ENCODE measurements at regions not wholly inside any gene's neighbourhood (a gene's known extent, or its start where the extent isn't known, plus 50 kb on each side); places are given as distances from the start of the nearest gene placed in this dataset.
"Not testable (repeated sequence)": the region's sequence is repeated elsewhere in the genome, so short reads cannot be mapped to it uniquely, and the experiment has no call there.

- DNase-seq (ENCODE audit: low read depth in 2 of 2): no peak
Measured at GRCh38 chr2:59798687-59799232, 754.7 kb downstream of the BCL11A start.

GRCh38 chr2:59791004-59791618 is 762.3 kb downstream of the BCL11A start:
- no peak for DNase-seq (ENCODE audit: low read depth in 2 of 2)

- DNase-seq (ENCODE audit: low read depth in 2 of 2): no peak
Measured at GRCh38 chr2:59790186-59791003, 763.1 kb downstream of the BCL11A start.

GRCh38 chr2:59789523-59789922 is 763.9 kb downstream of the BCL11A start:
- DNase-seq (ENCODE audit: low read depth in 2 of 2): no peak

- no peak for DNase-seq (ENCODE audit: low read depth in 2 of 2)
Measured at GRCh38 chr2:59787095-59787494, 766.4 kb downstream of the BCL11A start.

GRCh38 chr2:59786684-59787083 is 766.8 kb downstream of the BCL11A start:
- DNase-seq (ENCODE audit: low read depth in 2 of 2): no peak

- no peak for DNase-seq (ENCODE audit: low read depth in 2 of 2)
Measured at GRCh38 chr2:59779571-59779970, 773.9 kb downstream of the BCL11A start.

GRCh38 chr2:59777120-59777519 is 776.3 kb downstream of the BCL11A start:
- no peak for DNase-seq (ENCODE audit: low read depth in 2 of 2)

- DNase-seq (ENCODE audit: low read depth in 2 of 2): no peak
Measured at GRCh38 chr2:59776726-59777008, 776.8 kb downstream of the BCL11A start.

GRCh38 chr2:59774821-59775433 is 778.5 kb downstream of the BCL11A start:
- no peak for DNase-seq (ENCODE audit: low read depth in 2 of 2)

GRCh38 chr2:59770651-59771050 is 782.8 kb downstream of the BCL11A start:
- DNase-seq (ENCODE audit: low read depth in 2 of 2): no peak

GRCh38 chr2:59761966-59762365 is 791.5 kb downstream of the BCL11A start:
- no peak for DNase-seq (ENCODE audit: low read depth in 2 of 2)

- DNase-seq (ENCODE audit: low read depth in 2 of 2): no peak
Measured at GRCh38 chr2:59756150-59756549, 797.3 kb downstream of the BCL11A start.

GRCh38 chr2:59754011-59754735 is 799.3 kb downstream of the BCL11A start:
- no peak for DNase-seq (ENCODE audit: low read depth in 2 of 2)

GRCh38 chr2:59752512-59752911 is 800.9 kb downstream of the BCL11A start:
- no peak for DNase-seq (ENCODE audit: low read depth in 2 of 2)

- DNase-seq (ENCODE audit: low read depth in 2 of 2): no peak
Measured at GRCh38 chr2:59752071-59752470, 801.4 kb downstream of the BCL11A start.

GRCh38 chr2:59751214-59751613 is 802.2 kb downstream of the BCL11A start:
- DNase-seq (ENCODE audit: low read depth in 2 of 2): not testable (repeated sequence)

- no peak for DNase-seq (ENCODE audit: low read depth in 2 of 2)
Measured at GRCh38 chr2:59746291-59746690, 807.2 kb downstream of the BCL11A start.

- no peak for DNase-seq (ENCODE audit: low read depth in 2 of 2)
Measured at GRCh38 chr2:59745085-59745484, 808.4 kb downstream of the BCL11A start.

- DNase-seq (ENCODE audit: low read depth in 2 of 2): no peak
Measured at GRCh38 chr2:59744436-59744835, 809.0 kb downstream of the BCL11A start.

- no peak for DNase-seq (ENCODE audit: low read depth in 2 of 2)
Measured at GRCh38 chr2:59741840-59742239, 811.6 kb downstream of the BCL11A start.

GRCh38 chr2:59739166-59739565 is 814.3 kb downstream of the BCL11A start:
- no peak for DNase-seq (ENCODE audit: low read depth in 2 of 2)

Measured in stimulated activated CD8-positive, alpha-beta memory T cell treated with anti-CD3 and anti-CD28 coated beads, Interleukin-15, amount 100 ng/mL, for 48 hours (primary cell).